ENCODE measurements at regions not wholly inside any gene's neighbourhood (a gene's known extent, or its start where the extent isn't known, plus 50 kb on each side); places are given as distances from the start of the nearest gene placed in this dataset.

DNA sequence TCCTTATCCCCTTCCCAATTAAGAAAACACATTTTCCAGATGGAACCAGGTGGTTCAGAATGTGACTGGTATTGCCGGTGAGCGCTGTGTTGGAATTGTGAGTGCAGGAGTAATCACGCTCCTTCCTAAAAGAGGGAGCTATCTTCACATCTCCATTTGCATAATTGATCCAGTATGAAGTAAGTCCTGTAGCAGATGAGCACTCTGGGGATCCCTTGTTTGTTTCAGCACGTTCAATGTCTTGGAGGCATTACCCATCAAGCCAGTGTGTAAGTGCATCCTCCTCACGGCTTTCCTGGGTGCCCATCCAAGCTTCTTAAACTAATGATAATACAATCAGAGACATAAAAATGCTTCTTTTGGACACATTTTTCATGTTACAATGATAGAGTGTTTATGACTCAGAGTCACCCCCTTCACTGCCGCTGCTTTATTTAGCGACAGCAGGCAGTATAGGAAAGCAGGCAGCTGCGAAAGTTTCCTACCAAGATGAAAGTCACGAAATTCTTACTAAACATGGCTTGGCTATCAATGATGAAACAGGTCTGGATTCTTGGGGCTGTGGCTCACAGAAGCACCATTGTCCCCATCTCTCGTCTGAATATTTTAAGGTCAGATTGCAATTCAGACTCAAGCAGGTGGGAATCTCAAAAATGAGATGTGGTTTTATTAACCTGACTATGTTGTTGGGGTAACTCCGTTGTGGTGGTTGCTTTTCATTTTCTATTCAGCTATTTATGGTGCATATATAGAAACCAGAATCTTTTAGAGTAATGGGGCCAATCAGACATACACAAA lies 346.3 kb upstream of the MDFIC2 start:
- no peak for DNase-seq
- intact Hi-C loops (cut with DNase I) = no loop called here
- H3K4me3 ChIP-seq (replicated peaks in 1 of 3) = no peak overlapping the region
- 85 to 88% methylated on average over 11 of the region's 11 CpGs for WGBS, 2 donors
- no peaks in the 10 kb centered on the region for H3K27me3 ChIP-seq
- TF ChIP-seq, protein P1, sequence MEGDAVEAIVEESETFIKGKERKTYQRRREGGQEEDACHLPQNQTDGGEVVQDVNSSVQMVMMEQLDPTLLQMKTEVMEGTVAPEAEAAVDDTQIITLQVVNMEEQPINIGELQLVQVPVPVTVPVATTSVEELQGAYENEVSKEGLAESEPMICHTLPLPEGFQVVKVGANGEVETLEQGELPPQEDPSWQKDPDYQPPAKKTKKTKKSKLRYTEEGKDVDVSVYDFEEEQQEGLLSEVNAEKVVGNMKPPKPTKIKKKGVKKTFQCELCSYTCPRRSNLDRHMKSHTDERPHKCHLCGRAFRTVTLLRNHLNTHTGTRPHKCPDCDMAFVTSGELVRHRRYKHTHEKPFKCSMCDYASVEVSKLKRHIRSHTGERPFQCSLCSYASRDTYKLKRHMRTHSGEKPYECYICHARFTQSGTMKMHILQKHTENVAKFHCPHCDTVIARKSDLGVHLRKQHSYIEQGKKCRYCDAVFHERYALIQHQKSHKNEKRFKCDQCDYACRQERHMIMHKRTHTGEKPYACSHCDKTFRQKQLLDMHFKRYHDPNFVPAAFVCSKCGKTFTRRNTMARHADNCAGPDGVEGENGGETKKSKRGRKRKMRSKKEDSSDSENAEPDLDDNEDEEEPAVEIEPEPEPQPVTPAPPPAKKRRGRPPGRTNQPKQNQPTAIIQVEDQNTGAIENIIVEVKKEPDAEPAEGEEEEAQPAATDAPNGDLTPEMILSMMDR (IDR thresholded peaks at IDR 0.05) = no peak
- TF ChIP-seq POLR2A (IDR thresholded peaks at IDR 0.05) = no peak
- H3K36me3 ChIP-seq = no peaks in the 10 kb centered on the region
- H3K27ac ChIP-seq = no peak overlapping the region
- no peaks in the 10 kb centered on the region for H3K4me1 ChIP-seq
- no peaks in the 10 kb centered on the region for H3K9me3 ChIP-seq

DNA sequence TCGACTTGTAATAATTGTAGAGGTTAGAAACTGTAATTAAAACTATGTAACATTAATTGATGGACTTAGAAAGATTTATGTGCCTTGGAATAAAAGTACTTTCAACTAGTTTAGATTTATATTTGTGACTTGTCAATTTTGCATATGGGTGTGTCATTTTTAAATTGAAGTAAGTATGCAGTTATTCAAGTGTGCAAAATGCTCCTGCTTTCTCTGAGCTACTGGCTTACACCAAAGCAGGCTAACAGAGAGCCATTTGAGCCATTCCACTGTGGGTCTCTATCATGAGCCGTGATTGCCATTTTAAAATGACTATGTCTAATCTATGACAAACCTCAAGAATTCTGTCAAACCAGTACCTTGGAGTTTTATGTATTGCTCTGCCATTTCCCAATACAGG lies 345.0 kb upstream of the MDFIC2 start:
- H3K27ac ChIP-seq = no peak overlapping the region
- no peak for DNase-seq
- TF ChIP-seq, protein P1 (IDR thresholded peaks at IDR 0.05) = no peak
- no peak for TF ChIP-seq POLR2A (IDR thresholded peaks at IDR 0.05)
- H3K36me3 ChIP-seq = no peaks in the 10 kb centered on the region
- WGBS, 2 donors = 85 to 87% methylated on average over 2 of the region's 2 CpGs
- no peaks in the 10 kb centered on the region for H3K9me3 ChIP-seq
- H3K4me3 ChIP-seq (replicated peaks in 1 of 3) = no peak overlapping the region
- intact Hi-C loops (cut with DNase I) = no loop called here
- H3K4me1 ChIP-seq = no peaks in the 10 kb centered on the region
- no peaks in the 10 kb centered on the region for H3K27me3 ChIP-seq

DNA sequence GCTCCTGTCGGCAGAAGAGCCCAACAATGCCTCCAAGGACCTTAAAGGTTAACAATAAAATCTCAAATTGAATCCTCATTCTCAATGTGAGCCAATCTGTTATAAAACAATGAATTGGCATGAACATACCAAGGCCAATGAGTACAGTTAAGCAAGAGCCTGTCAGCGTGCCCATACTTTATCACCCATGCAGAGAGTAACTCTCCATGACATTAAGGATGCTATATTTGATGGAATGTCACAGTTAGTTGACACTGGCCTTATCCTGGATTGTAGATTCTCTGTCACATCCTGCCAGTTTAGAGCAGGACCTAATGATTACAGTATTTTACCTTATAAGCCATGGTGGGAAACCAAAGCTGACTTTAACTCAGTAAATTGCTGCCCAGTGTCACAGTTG lies 335.4 kb upstream of the MDFIC2 start:
- Histone ChIP-seq H3K27me3 (no peaks in the 10 kb centered on the region), H3K4me1 (no peaks in the 10 kb centered on the region), H3K27ac (no peak overlapping the region), H3K36me3 (no peaks in the 10 kb centered on the region), H3K4me3 (replicated peaks in 1 of 3) (no peak overlapping the region), H3K9me3 (no peaks in the 10 kb centered on the region)
- TF ChIP-seq, protein P1 (IDR thresholded peaks at IDR 0.05) = no peak
- TF ChIP-seq POLR2A (IDR thresholded peaks at IDR 0.05) = no peak
- intact Hi-C loops (cut with DNase I) = no loop called here
- WGBS, 2 donors = 83 to 90% methylated on average over 2 of the region's 2 CpGs
- DNase-seq = no peak

DNA sequence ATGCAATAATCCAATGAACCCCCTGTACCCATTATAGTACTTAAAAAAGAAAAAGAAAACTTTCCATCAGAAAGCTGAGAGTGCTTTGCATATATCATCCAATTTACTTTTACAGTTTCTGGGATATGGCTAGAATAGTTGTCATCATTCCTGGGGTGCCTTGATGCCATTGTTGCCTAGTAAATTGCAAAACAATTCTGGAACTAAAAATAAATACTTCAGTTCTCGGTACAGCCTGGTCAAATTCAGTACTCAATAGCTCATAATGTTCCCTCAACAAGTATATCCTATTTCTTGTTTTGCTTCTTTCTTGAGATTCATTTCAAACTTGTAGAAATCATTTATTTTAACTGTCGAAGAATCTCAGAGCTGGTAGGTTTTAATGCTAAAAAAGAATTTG lies 334.7 kb upstream of the MDFIC2 start:
- WGBS, 2 donors = 81 to 82% methylated on average over 2 of the region's 2 CpGs
- no peaks in the 10 kb centered on the region for H3K9me3 ChIP-seq

DNA sequence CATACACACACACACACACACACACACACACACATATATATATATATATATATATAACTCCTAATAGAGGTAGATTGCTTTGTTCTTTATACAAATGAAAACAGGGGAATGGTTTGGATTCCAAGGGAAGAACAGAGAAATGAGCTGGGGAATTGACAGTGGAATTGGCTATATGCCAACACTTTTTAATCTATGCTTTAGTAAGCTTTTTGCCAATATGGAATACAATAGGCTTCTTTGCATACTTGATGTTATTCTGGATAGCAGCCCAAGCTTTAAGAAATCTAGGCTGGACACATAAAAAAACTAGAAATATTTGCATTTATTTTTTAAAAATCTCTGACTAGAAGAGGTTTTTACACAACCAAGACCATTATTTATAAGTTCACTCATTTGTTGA lies 334.2 kb upstream of the MDFIC2 start:
- no peak for DNase-seq
- intact Hi-C loops (cut with DNase I) = no loop called here
- Histone ChIP-seq H3K4me3 (replicated peaks in 1 of 3) (no peak overlapping the region), H3K27me3 (no peaks in the 10 kb centered on the region), H3K27ac (no peak overlapping the region), H3K9me3 (no peaks in the 10 kb centered on the region), H3K36me3 (no peaks in the 10 kb centered on the region), H3K4me1 (no peaks in the 10 kb centered on the region)
- TF ChIP-seq POLR2A (IDR thresholded peaks at IDR 0.05) = no peak
- TF ChIP-seq, protein P1 (IDR thresholded peaks at IDR 0.05) = no peak

More for the DNA sequence above, 334.7 kb upstream of the MDFIC2 start:
- intact Hi-C loops (cut with DNase I) = no loop called here
- Histone ChIP-seq H3K36me3 (no peaks in the 10 kb centered on the region), H3K27ac (no peak overlapping the region), H3K27me3 (no peaks in the 10 kb centered on the region), H3K4me3 (replicated peaks in 1 of 3) (no peak overlapping the region), H3K4me1 (no peaks in the 10 kb centered on the region)
- TF ChIP-seq, protein P1 (IDR thresholded peaks at IDR 0.05) = no peak
- TF ChIP-seq POLR2A (IDR thresholded peaks at IDR 0.05) = no peak
- no peak for DNase-seq

All from thyroid gland (tissue), 4 donors.